Testis (tissue), 2 donors: ENCODE measurements at regions not wholly inside any gene's neighbourhood (a gene's known extent, or its start where the extent isn't known, plus 50 kb on each side); places are given as distances from the start of the nearest gene placed in this dataset.

Experiments used
- DNase-seq: peaks from one replicate; pipeline ENCODE4 v3.0.0-alpha.2; 2019
- H3K27ac ChIP-seq, 2 donors: fragments of 200-600 bp; sonication (generic); one replicate each; pipeline ENCODE4 v1.5.1; 2019
- H3K27me3 ChIP-seq: fragments of 200-600 bp; sonication (generic); one replicate; pipeline ENCODE4 v1.5.1; 2019
- H3K36me3 ChIP-seq: fragments of 200-600 bp; sonication (generic); one replicate; pipeline ENCODE4 v1.5.1; 2017; ENCODE audit warnings: low read depth; ENCODE audit errors: missing control alignments
- H3K4me1 ChIP-seq: fragments of 200-600 bp; sonication (generic); one replicate; pipeline ENCODE4 v1.5.1; 2019
- H3K4me3 ChIP-seq, 2 donors: fragments of 200-600 bp; sonication (generic); one replicate each; pipeline ENCODE4 v1.5.1; 2017 to 2019
- H3K9me3 ChIP-seq: fragments of 200-600 bp; sonication (generic); one replicate; pipeline ENCODE4 v1.5.1; 2017
- POLR2A ChIP-seq: fragments of 450-650 bp; IDR thresholded peaks from one replicate; pipeline ENCODE4 v1.6.1; 2017; ENCODE audit warnings: antibody characterized with exemption, mild to moderate bottlenecking, moderate library complexity
- WGBS, 2 donors: methylation state at CpG; one replicate each; pipeline ENCODE4 v1.1.5; 2018; 5-methylcytosine and 5-hydroxymethylcytosine counted together
- intact Hi-C: fragments of 100-400 bp; cut with DNase I; formaldehyde crosslinking; loops from one replicate; pipeline ENCODE4 v1.15.1; 2023; ENCODE audit warnings: low total_unique reads
- TF ChIP-seq, protein P1 (sequence below), 3 experiments: fragments of 450-650 bp in 2 of 3; fragments of 200-600 bp in 1 of 3; sonication (generic) in 1 of 3; IDR thresholded peaks; one replicate each; pipeline ENCODE4 v1.5.1; 2016 to 2019; ENCODE audit warnings: antibody characterized with exemption in 3 of 3, mild to moderate bottlenecking in 2 of 3, moderate library complexity in 1 of 3

GRCh38 chr7:16320099-16320660, 101.2 kb downstream of the CRPPA start:
- H3K27me3 ChIP-seq: no peaks in the 10 kb centered on the region
- intact Hi-C loops: no loop called here
- H3K36me3 ChIP-seq: no peaks in the 10 kb centered on the region
- H3K4me1 ChIP-seq: no peaks in the 10 kb centered on the region
- no peaks in the 10 kb centered on the region for H3K9me3 ChIP-seq
- TF ChIP-seq POLR2A: no peak
- TF ChIP-seq, protein P1, sequence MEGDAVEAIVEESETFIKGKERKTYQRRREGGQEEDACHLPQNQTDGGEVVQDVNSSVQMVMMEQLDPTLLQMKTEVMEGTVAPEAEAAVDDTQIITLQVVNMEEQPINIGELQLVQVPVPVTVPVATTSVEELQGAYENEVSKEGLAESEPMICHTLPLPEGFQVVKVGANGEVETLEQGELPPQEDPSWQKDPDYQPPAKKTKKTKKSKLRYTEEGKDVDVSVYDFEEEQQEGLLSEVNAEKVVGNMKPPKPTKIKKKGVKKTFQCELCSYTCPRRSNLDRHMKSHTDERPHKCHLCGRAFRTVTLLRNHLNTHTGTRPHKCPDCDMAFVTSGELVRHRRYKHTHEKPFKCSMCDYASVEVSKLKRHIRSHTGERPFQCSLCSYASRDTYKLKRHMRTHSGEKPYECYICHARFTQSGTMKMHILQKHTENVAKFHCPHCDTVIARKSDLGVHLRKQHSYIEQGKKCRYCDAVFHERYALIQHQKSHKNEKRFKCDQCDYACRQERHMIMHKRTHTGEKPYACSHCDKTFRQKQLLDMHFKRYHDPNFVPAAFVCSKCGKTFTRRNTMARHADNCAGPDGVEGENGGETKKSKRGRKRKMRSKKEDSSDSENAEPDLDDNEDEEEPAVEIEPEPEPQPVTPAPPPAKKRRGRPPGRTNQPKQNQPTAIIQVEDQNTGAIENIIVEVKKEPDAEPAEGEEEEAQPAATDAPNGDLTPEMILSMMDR (IDR thresholded peaks at IDR 0.05): no peak
- H3K4me3 ChIP-seq: no peak overlapping the region
- WGBS, 2 donors: 89 to 94% methylated on average over 2 of the region's 2 CpGs
- no peak overlapping the region for H3K27ac ChIP-seq
- DNase-seq: no peak

DNA sequence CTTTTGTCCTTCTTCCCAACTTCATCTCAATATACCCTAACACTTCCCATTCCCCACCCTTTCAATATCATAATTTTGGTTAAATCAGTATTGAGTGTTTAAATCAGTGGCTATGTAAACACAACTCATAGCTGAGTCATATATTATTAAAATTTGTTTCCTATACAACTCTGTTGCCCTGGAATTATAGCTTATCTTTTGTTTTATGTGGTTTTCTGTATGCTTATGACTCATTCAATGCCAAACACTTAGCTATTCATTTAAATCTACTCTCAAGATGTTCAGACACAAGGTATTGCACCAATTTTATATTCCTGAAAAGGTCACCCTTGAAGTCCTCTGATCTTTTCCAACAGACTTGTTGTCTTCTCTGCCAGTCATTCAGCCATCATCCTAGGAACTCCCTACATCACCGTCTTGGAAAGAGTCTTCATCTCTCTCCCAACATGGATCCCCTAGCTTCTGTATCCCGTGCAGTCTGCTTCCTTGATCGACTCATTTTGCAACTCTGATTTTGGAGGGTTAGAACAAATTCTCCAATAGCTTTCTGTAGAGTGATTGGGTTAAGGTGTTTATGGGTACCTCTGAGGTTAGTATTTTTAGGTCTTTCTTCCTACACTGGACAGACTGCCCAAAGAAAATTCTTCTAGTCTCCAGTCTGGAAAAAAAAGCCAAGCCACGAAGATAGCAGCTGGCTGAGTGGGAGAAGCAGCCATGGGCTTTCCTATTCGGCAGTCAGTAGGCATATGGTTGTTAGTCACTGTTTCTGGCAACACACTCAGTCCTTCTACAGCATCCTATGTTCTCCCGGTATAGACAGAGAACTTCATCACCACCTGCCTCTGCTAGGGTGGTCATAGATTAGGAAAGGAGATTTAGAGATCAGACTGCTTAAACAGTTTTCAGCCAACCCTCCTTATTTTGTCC, 102.1 kb downstream of the CRPPA start:
- TF ChIP-seq, protein P1 (IDR thresholded peaks at IDR 0.05): no peak
- no peak for TF ChIP-seq POLR2A
- 87 to 95% methylated on average over 6 of the region's 6 CpGs for WGBS, 2 donors
- H3K4me1 ChIP-seq: no peaks in the 10 kb centered on the region
- no peak overlapping the region for H3K27ac ChIP-seq
- H3K36me3 ChIP-seq: no peaks in the 10 kb centered on the region
- no peaks in the 10 kb centered on the region for H3K27me3 ChIP-seq
- no peak for DNase-seq
- no peaks in the 10 kb centered on the region for H3K9me3 ChIP-seq
- no peak overlapping the region for H3K4me3 ChIP-seq
- intact Hi-C loops: no loop called here

DNA sequence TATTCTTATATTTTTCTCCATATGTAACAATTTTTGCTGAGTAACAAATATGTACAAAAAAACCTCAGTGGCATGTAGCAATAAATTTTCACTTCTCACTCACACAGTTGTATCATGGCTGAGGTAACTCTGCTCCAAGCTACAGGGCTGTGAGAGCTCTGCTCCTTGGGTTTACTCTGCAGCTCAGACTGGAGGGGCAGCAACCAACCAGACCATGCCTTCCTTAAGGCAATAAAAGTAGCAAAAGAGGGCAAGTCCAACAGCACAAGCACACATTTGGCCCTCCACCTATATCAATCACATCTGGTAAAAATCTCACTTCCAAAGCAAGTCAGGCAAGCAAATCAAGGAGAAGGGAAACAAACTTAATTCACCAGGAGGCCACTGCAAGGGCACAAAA, 102.9 kb downstream of the CRPPA start:
- TF ChIP-seq POLR2A: no peak
- TF ChIP-seq, protein P1 (IDR thresholded peaks at IDR 0.05): no peak
- no peaks in the 10 kb centered on the region for H3K4me1 ChIP-seq
- no peak overlapping the region for H3K4me3 ChIP-seq
- H3K27ac ChIP-seq: no peak overlapping the region
- H3K27me3 ChIP-seq: no peaks in the 10 kb centered on the region
- intact Hi-C loops: no loop called here
- H3K9me3 ChIP-seq: no peaks in the 10 kb centered on the region
- H3K36me3 ChIP-seq: no peaks in the 10 kb centered on the region
- DNase-seq: no peak

- no peaks in the 10 kb centered on the region for H3K36me3 ChIP-seq
- no peaks in the 10 kb centered on the region for H3K9me3 ChIP-seq
- no peak for TF ChIP-seq POLR2A
- TF ChIP-seq, protein P1 (IDR thresholded peaks at IDR 0.05): no peak
- H3K27me3 ChIP-seq: no peaks in the 10 kb centered on the region
- DNase-seq: no peak
- WGBS, 2 donors: 0 to 81% methylated on average over 1 of the region's 1 CpG
- no peak overlapping the region for H3K4me3 ChIP-seq
- intact Hi-C loops: no loop called here
- H3K27ac ChIP-seq: no peak overlapping the region
- H3K4me1 ChIP-seq: no peaks in the 10 kb centered on the region
Observed at GRCh38 chr7:16317406-16317805, 103.9 kb downstream of the CRPPA start.

DNA sequence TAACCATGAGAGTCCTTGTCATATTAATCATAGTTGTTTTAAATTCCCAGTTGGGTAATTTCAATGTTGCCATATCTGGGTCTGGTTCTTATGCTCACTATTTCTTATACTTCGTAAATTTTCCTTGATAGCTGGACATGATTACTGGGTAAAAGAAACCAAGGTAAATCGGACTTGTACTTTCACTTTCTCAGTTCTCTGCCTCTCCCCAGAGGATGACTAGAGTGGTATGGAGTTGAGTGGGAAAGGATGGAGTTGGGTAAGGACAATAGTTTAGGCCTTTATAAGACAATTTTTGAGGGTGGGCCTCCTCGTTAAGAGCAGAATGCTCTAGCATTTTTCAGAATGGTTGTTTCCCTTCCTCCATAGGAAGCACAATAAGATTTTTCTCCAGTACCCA, 106.1 kb downstream of the CRPPA start:
- WGBS, 2 donors: 86 to 90% methylated on average over 3 of the region's 3 CpGs
- no peaks in the 10 kb centered on the region for H3K36me3 ChIP-seq
- no peaks in the 10 kb centered on the region for H3K4me1 ChIP-seq
- intact Hi-C loops: no loop called here
- no peaks in the 10 kb centered on the region for H3K27me3 ChIP-seq
- no peak for DNase-seq
- no peak for TF ChIP-seq POLR2A
- TF ChIP-seq, protein P1 (IDR thresholded peaks at IDR 0.05): no peak
- no peaks in the 10 kb centered on the region for H3K9me3 ChIP-seq
- no peak overlapping the region for H3K4me3 ChIP-seq
- no peak overlapping the region for H3K27ac ChIP-seq
